Stimulated activated naive CD4-positive, alpha-beta T cell treated with Interleukin-2 at 50 U/mL for 16 hours (primary cell): ENCODE measurements at regions not wholly inside any gene's neighbourhood (a gene's known extent, or its start where the extent isn't known, plus 50 kb on each side); places are given as distances from the start of the nearest gene placed in this dataset.
A peak's percentile ranks its signal among the peaks of the same experiment; 100 is the strongest.
"Not testable (repeated sequence)": the region's sequence is repeated elsewhere in the genome, so short reads cannot be mapped to it uniquely, and the experiment has no call there.

ENCODE experiments used
- DNase-seq: peaks from one replicate; lab custom pipeline; 2025; lab: John Stamatoyannopoulos, UW

DNA sequence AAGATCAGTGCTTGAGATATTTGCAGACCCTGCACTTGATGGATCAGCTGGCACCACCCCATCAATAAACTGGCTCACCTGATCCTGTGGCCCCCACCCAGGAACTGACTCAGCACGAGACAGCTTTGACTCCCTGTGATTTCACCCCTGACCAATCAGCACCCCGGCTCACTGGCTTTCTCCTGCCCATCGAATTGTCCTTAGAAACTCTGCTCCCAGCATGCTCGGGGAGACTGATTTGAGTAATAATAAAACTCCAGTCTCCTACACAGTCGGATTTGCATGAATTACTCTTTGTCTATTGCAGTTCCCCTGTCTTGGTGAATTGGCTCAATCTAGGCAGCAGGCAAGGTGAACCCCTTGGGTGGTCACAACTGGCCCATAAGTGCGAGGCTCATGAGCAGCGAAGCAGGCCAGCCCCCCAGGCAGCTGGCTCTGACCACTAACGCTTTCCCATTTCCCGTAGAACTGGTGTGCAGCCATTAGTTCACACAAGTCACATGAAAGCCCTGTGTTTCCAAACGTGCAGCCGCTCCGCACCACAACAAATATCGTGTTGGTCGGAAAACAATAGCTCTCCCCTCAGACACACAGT lies 79.6 kb downstream of the RSPH3 start:
- no peak for DNase-seq

DNA sequence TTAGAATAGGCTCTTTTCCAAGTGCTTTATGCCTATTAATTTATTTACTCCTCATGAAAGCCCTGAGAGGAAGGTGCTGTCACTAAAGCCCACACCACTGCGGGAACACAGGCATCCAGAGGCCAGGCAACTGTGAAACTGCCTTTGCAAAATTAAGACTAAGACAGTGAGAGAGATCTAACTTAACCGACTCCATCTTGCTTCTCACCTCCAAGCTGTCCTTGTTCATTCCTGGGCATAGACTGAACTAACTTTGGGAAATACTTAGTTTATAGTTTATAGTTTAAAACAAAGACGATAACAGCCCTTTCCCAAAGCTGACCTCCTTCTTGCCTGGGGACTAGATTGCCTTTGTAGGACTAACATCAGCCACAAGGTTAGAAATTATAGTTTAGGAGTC lies 80.1 kb downstream of the RSPH3 start:
- no peak for DNase-seq

- DNase-seq = no peak
Measured at GRCh38 chr6:158916617-158917016, 83.4 kb downstream of the RSPH3 start.

DNA sequence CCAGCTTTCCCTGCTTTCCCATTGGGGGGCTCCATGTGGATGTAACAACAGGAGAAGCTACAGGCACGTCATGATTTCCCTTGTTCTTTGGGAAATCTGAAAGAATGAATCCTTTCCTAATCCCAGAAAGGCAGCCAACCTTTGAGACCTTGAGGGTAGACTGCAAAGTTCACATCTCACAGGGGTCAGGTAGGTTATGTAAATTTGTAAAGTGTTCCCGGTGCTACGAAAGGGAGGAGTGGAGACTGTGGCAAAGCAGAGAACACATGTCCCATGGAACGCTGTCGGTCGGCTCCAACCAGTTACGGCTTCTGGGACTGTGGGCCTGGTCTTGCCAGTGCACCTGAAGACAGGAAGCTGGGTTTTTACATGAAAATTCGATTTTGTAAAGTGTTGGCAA lies 85.1 kb downstream of the RSPH3 start:
- no peak for DNase-seq

DNA sequence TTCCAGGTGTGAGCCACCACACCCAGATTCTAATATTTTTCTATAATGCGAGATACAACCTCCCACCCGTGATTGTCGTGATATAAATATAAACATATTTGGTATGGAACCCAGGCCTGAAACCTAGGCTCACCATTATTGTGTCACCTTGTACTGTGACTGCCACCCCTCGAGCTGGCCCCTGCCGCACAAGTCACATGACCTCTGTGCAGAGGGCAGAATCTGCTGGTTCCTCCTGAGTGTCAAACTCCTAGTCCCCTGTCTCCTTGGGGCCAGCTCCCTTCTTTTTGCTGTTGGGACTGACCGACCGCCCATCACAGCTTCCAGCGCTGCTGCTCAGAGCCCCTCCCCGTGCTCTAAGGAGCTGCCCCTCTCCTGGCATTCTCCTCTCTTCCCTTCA lies 86.4 kb downstream of the RSPH3 start:
- DNase-seq = no peak

DNA sequence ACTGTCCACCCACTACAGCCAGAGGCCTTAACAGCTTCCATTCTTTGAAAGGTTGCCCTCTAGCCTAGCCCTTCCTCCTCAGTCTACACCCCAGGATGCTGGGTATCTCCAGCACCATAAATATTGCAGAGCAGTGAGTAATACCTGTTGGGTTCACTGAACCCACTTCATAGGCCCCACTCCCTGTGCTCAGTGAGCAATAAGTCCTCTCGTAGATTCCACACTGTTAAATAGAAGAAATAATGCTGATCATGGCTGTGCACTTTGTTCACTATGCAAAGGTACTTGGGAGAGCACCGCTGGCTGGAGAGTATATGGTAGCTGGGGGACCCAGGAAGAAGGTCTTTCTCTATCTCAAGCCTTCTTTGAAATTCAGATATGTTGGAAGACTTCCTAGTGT lies 87.3 kb downstream of the RSPH3 start:
- DNase-seq = no peak

- peak; percentile 4 for DNase-seq
Measured at GRCh38 chr6:158911746-158912480, 88.1 kb downstream of the RSPH3 start.

- no peak for DNase-seq
Measured at GRCh38 chr6:158910484-158911440, 89.2 kb downstream of the RSPH3 start.

GRCh38 chr6:158909938-158910337 lies 90.1 kb downstream of the RSPH3 start:
- DNase-seq = no peak

DNA sequence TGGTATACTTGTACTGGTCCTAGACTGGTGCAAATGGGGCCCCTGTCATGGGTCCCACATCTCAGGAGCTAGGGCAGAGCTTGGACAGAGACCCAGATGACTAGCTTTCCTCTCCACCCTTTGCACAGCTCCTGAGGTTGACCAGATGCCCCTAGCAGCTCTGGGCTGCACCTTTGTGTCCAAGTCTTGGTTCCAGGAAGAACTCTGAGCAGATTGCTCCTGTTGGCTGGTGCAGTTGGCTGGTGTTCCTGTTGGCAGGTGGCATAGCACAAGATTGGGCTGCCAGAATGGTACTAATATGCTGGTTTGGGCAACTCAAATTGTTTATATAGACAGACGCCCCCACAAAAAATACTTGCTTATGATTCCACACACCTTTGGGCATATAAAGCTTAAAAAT lies 89.4 kb upstream of the EZR start:
- no peak for DNase-seq

DNA sequence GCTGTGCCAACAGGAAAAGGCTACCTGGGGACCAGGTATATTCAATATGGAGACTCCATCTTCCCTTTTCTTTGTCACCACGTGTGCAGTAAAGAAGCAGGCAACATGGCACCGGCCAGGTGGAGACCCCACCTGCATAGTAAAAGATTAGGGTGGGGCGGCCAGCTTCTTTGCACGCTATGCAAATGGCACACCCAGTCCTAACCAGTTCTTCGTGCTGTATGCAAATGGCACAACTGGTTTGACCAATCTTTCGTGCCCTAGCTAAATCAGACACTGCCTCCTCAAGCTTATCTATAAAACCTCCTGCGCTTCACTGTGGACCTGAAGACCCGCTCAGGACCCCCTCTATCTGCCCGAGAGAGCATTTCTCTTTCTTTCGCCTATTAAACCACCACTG lies 88.8 kb upstream of the EZR start:
- DNase-seq = no peak

DNA sequence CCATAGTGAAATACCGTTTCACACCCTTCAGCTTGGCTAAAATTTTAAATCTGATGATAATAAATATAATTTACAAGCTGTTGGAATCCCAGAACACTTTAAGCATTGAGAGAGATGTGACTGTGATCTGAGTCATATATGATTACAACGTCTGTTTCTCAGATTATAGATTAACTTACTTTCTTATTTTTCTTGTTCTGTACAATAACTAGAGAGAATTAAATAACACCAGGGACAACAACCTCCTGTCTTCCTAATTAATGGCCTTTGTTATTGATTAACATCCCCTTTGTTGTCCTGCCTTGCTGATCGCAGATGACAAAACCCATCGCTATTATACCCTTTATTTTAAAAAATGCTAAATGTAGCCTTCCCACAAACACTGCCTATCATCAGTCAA lies 87.8 kb upstream of the EZR start:
- DNase-seq = no peak

DNA sequence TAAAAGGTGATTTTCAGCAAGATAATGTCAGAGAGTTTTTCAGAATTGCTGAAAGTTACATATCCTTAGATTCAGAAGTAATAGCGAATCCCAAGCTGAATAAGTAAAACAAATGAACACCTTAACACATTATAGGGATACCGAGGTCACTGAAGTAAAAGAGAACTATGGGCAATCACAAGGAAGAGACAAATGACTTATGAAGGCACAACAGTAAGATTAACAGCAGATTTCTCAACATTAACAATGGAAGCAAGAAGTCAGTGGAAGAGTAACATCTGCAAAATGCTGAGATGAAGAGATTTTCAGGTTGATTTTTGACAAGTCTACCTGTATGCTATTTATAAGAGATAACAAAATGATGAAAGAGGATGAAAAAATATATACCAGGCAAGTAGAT lies 86.1 kb upstream of the EZR start:
- no peak for DNase-seq

DNA sequence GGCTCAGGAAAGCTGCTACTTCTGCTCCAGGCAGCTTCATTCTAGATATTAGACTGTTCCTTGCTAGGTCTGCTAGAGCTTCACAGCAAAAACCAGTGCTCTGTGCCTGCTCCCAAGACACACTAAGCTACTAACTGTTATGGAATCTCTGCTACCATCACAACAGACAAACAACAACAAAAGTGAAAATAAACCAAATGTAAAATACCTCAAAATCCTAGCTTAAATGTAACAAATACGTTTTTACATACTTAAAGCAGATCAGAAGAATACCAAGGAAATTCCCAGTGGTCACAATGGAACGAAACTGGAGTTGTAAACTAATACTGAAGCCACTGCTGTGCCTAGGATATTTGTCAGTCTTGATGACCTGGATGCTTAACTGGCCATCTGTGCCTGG lies 84.6 kb upstream of the EZR start:
- DNase-seq = no peak

GRCh38 chr6:158900663-158901312 lies 81.6 kb upstream of the EZR start:
- DNase-seq = no peak

GRCh38 chr6:158897236-158897635 lies 78.1 kb upstream of the EZR start:
- DNase-seq = no peak

GRCh38 chr6:158895661-158896060 lies 76.5 kb upstream of the EZR start:
- no peak for DNase-seq

DNA sequence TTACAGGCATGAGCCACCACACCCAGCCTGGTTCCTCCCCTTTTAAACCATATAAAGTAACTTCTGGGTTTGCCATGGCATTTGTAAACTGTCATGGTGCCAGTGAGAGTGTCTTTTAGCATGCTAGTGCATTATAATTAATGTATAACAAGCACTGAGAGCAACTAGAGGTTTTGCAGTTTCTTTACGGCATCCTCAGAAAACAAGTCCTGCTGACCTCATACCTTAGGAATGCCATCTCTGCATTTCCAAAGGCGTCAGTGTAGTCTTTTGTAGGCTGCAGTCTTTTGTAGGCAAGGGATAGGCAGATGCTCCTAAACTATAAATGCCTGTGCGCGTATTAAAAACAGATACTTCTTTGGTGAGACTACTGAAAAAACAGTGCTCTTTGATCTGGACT lies 75.0 kb upstream of the EZR start:
- DNase-seq = no peak

DNA sequence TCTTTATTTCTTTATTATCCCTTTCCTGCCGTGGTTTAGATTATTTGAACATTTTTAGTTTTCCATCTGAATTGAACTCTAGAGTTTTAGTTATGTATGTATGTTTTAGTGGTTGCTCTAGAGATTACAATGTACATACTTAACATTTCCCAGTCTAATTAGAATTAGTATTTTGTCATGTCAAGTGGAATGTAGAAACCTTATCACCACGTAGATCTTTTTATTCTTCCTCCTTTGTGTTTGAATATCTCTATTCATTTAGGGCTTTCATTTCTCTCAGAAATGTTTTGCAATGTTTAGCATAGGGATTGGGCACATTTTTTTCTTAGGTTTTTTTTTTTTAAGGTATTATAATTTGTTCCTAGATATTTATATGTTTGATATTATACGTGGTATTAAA lies 73.1 kb upstream of the EZR start:
- DNase-seq = no peak

- not testable (repeated sequence) for DNase-seq
Measured at GRCh38 chr6:158891560-158891959, 72.4 kb upstream of the EZR start.

GRCh38 chr6:158888171-158888570 lies 69.0 kb upstream of the EZR start:
- not testable (repeated sequence) for DNase-seq

GRCh38 chr6:158886346-158886977 lies 67.3 kb upstream of the EZR start:
- not testable (repeated sequence) for DNase-seq
